Body of pancreas (tissue), 4 donors: ENCODE measurements at regions not wholly inside any gene's neighbourhood (a gene's known extent, or its start where the extent isn't known, plus 50 kb on each side); places are given as distances from the start of the nearest gene placed in this dataset.

Source experiments
- CTCF ChIP-seq, 7 experiments: fragments of 450-650 bp in 4 of 7; fragments of 200-600 bp in 3 of 7; sonication (generic) in 3 of 7; IDR thresholded peaks; one replicate each; pipeline ENCODE4 v1.5.1; 2016 to 2019; ENCODE audit warnings: antibody characterized with exemption in 7 of 7
- POLR2A ChIP-seq, 3 donors: fragments of 450-650 bp; IDR thresholded peaks; one replicate each; pipeline ENCODE4 v1.6.1; 2016; ENCODE audit warnings: antibody characterized with exemption in 3 of 3, mild to moderate bottlenecking in 2 of 3

DNA sequence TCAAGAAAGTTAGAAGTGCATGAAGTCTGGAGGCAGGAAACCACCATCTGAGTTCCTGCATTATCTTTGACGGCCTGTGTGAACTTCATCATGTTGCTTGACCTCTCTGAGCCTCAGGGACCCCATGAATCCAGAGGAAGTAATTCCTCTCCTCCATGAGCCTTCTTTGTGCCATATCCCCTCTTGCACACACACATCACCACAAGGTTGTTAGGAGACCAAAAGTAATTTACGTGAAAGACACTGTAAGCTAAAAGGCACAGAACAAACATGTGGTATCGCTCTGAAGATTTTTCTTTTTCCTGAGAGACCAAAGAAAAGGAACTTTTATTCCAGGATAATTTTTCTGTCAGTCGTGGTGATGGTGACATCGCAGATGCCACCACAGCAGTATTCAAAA, 55.9 kb upstream of the BCL6 start:
- TF ChIP-seq POLR2A (IDR thresholded peaks at IDR 0.05) (no peak), CTCF (IDR thresholded peaks at IDR 0.05) (no peak)
